WTC11 (cell line): ENCODE measurements at regions not wholly inside any gene's neighbourhood (a gene's known extent, or its start where the extent isn't known, plus 50 kb on each side); places are given as distances from the start of the nearest gene placed in this dataset.

Experiments used
- ELF4 ChIP-seq: sonication (generic); formaldehyde crosslinking; IDR thresholded peaks from 2 replicates; pipeline ENCODE4 v1.8.1; 2022; ENCODE audit warnings: low read depth, mild to moderate bottlenecking, moderate library complexity, missing genetic modification reagents
- SP1 ChIP-seq: sonication (generic); formaldehyde crosslinking; conservative IDR thresholded peaks from 2 replicates; pipeline ENCODE4 v1.8.1; 2022; ENCODE audit warnings: missing genetic modification reagents
- TCF7 ChIP-seq: sonication (generic); formaldehyde crosslinking; IDR thresholded peaks from 2 replicates; pipeline ENCODE4 v1.8.0; 2022; ENCODE audit warnings: mild to moderate bottlenecking, low read depth, missing genetic modification reagents, moderate library complexity
- ZBTB21 ChIP-seq: sonication (generic); formaldehyde crosslinking; IDR thresholded peaks from 2 replicates; pipeline ENCODE4 v1.8.1; 2023; ENCODE audit warnings: mild to moderate bottlenecking, missing genetic modification reagents, borderline replicate concordance
- TF ChIP-seq, protein P1 (sequence below): fragments of 200-600 bp; IDR thresholded peaks from 2 replicates; pipeline ENCODE4 v1.8.0; 2022; ENCODE audit warnings: antibody characterized with exemption
- TF ChIP-seq, protein P2 (sequence below): sonication (generic); formaldehyde crosslinking; IDR thresholded peaks from 2 replicates; pipeline ENCODE4 v1.8.0; 2023; ENCODE audit warnings: mild to moderate bottlenecking, missing genetic modification reagents
- TF ChIP-seq, protein P3 (sequence below): sonication (generic); formaldehyde crosslinking; IDR thresholded peaks from 2 replicates; pipeline ENCODE4 v1.8.0; 2022; ENCODE audit warnings: mild to moderate bottlenecking, missing genetic modification reagents
- TF ChIP-seq, protein P4 (sequence below): sonication (generic); formaldehyde crosslinking; IDR thresholded peaks from 2 replicates; pipeline ENCODE4 v1.8.1; 2023; ENCODE audit warnings: mild to moderate bottlenecking, missing genetic modification reagents
- TF ChIP-seq, protein P5 (sequence below): sonication (generic); formaldehyde crosslinking; IDR thresholded peaks from 2 replicates; pipeline ENCODE4 v1.8.1; 2022; ENCODE audit warnings: mild to moderate bottlenecking, missing genetic modification reagents, moderate library complexity, borderline replicate concordance

DNA sequence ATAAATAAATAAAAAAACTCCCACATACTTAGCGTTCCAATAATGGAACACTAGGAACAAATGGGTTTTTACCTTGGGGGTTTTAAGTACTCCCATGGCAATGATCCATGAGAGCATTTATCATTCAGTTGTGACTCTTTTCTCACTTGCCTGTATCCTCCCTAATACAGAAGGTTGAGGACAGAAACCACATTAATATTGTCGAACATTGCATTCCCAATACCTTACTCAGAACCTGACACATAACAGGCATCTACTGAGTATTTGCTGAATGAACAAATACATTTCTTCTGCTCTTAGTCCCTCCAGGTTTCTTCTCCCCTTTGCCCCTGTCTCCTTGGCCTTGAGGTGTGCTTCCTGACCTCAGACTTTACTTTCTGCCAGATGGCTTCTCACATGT is 175.9 kb downstream of the CEMIP2 start:
- TF ChIP-seq, protein P1, sequence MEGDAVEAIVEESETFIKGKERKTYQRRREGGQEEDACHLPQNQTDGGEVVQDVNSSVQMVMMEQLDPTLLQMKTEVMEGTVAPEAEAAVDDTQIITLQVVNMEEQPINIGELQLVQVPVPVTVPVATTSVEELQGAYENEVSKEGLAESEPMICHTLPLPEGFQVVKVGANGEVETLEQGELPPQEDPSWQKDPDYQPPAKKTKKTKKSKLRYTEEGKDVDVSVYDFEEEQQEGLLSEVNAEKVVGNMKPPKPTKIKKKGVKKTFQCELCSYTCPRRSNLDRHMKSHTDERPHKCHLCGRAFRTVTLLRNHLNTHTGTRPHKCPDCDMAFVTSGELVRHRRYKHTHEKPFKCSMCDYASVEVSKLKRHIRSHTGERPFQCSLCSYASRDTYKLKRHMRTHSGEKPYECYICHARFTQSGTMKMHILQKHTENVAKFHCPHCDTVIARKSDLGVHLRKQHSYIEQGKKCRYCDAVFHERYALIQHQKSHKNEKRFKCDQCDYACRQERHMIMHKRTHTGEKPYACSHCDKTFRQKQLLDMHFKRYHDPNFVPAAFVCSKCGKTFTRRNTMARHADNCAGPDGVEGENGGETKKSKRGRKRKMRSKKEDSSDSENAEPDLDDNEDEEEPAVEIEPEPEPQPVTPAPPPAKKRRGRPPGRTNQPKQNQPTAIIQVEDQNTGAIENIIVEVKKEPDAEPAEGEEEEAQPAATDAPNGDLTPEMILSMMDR = no peak
- TF ChIP-seq, protein P2, sequence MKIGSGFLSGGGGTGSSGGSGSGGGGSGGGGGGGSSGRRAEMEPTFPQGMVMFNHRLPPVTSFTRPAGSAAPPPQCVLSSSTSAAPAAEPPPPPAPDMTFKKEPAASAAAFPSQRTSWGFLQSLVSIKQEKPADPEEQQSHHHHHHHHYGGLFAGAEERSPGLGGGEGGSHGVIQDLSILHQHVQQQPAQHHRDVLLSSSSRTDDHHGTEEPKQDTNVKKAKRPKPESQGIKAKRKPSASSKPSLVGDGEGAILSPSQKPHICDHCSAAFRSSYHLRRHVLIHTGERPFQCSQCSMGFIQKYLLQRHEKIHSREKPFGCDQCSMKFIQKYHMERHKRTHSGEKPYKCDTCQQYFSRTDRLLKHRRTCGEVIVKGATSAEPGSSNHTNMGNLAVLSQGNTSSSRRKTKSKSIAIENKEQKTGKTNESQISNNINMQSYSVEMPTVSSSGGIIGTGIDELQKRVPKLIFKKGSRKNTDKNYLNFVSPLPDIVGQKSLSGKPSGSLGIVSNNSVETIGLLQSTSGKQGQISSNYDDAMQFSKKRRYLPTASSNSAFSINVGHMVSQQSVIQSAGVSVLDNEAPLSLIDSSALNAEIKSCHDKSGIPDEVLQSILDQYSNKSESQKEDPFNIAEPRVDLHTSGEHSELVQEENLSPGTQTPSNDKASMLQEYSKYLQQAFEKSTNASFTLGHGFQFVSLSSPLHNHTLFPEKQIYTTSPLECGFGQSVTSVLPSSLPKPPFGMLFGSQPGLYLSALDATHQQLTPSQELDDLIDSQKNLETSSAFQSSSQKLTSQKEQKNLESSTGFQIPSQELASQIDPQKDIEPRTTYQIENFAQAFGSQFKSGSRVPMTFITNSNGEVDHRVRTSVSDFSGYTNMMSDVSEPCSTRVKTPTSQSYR = no peak
- TF ChIP-seq SP1 (CRISPR knock-in tag) (no peak), ELF4 (CRISPR knock-in tag) (no peak), ZBTB21 (CRISPR knock-in tag) (no peak), TCF7 (CRISPR knock-in tag) (no peak)
- TF ChIP-seq, protein P3, sequence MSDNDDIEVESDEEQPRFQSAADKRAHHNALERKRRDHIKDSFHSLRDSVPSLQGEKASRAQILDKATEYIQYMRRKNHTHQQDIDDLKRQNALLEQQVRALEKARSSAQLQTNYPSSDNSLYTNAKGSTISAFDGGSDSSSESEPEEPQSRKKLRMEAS (CRISPR knock-in tag) = no peak
- TF ChIP-seq, protein P4, sequence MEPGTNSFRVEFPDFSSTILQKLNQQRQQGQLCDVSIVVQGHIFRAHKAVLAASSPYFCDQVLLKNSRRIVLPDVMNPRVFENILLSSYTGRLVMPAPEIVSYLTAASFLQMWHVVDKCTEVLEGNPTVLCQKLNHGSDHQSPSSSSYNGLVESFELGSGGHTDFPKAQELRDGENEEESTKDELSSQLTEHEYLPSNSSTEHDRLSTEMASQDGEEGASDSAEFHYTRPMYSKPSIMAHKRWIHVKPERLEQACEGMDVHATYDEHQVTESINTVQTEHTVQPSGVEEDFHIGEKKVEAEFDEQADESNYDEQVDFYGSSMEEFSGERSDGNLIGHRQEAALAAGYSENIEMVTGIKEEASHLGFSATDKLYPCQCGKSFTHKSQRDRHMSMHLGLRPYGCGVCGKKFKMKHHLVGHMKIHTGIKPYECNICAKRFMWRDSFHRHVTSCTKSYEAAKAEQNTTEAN (CRISPR knock-in tag) = no peak
- TF ChIP-seq, protein P5, sequence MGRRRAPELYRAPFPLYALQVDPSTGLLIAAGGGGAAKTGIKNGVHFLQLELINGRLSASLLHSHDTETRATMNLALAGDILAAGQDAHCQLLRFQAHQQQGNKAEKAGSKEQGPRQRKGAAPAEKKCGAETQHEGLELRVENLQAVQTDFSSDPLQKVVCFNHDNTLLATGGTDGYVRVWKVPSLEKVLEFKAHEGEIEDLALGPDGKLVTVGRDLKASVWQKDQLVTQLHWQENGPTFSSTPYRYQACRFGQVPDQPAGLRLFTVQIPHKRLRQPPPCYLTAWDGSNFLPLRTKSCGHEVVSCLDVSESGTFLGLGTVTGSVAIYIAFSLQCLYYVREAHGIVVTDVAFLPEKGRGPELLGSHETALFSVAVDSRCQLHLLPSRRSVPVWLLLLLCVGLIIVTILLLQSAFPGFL (CRISPR knock-in tag) = no peak
